ENCODE measurements at regions not wholly inside any gene's neighbourhood (a gene's known extent, or its start where the extent isn't known, plus 50 kb on each side); places are given as distances from the start of the nearest gene placed in this dataset.

DNA sequence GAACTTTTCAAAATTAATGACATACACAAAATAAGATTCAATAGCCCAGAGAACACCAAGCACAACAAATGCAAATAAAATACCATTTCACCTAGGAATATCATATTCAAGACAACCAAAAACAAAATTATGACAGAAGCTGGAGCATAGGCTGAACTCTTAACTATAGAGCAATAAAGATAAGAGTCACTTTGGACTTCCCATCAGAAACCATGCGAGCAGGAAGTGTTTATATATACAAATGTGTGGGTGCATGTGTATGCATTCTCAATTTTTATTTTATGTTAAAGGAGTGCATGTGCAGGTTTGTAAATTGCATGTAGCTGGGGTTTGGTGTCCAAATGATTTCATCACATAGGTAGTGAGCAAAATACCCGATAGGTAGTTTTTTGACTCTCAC, 291.6 kb downstream of the ARAP2 start:
- no peak overlapping the region for H3K27ac ChIP-seq (ENCODE audit: low read length)
- no peaks in the 10 kb centered on the region for H3K27me3 ChIP-seq (ENCODE audit: control insufficient read depth, insufficient read depth, low read length)
- TF ChIP-seq, protein P1, sequence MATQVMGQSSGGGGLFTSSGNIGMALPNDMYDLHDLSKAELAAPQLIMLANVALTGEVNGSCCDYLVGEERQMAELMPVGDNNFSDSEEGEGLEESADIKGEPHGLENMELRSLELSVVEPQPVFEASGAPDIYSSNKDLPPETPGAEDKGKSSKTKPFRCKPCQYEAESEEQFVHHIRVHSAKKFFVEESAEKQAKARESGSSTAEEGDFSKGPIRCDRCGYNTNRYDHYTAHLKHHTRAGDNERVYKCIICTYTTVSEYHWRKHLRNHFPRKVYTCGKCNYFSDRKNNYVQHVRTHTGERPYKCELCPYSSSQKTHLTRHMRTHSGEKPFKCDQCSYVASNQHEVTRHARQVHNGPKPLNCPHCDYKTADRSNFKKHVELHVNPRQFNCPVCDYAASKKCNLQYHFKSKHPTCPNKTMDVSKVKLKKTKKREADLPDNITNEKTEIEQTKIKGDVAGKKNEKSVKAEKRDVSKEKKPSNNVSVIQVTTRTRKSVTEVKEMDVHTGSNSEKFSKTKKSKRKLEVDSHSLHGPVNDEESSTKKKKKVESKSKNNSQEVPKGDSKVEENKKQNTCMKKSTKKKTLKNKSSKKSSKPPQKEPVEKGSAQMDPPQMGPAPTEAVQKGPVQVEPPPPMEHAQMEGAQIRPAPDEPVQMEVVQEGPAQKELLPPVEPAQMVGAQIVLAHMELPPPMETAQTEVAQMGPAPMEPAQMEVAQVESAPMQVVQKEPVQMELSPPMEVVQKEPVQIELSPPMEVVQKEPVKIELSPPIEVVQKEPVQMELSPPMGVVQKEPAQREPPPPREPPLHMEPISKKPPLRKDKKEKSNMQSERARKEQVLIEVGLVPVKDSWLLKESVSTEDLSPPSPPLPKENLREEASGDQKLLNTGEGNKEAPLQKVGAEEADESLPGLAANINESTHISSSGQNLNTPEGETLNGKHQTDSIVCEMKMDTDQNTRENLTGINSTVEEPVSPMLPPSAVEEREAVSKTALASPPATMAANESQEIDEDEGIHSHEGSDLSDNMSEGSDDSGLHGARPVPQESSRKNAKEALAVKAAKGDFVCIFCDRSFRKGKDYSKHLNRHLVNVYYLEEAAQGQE (IDR thresholded peaks at IDR 0.05; ENCODE audit: insufficient read depth in 1 of 2, low read depth in 2 of 2, low read length in 1 of 2), result no peak
- TF ChIP-seq TCF7L2 (IDR thresholded peaks at IDR 0.05; ENCODE audit: low read depth, low read length), result no peak
- TF ChIP-seq, protein P2, sequence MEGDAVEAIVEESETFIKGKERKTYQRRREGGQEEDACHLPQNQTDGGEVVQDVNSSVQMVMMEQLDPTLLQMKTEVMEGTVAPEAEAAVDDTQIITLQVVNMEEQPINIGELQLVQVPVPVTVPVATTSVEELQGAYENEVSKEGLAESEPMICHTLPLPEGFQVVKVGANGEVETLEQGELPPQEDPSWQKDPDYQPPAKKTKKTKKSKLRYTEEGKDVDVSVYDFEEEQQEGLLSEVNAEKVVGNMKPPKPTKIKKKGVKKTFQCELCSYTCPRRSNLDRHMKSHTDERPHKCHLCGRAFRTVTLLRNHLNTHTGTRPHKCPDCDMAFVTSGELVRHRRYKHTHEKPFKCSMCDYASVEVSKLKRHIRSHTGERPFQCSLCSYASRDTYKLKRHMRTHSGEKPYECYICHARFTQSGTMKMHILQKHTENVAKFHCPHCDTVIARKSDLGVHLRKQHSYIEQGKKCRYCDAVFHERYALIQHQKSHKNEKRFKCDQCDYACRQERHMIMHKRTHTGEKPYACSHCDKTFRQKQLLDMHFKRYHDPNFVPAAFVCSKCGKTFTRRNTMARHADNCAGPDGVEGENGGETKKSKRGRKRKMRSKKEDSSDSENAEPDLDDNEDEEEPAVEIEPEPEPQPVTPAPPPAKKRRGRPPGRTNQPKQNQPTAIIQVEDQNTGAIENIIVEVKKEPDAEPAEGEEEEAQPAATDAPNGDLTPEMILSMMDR (IDR thresholded peaks at IDR 0.05), result no peak
- no peak for TF ChIP-seq POLR2AphosphoS5 (IDR thresholded peaks at IDR 0.05; ENCODE audit: low read depth, low read length)
- TF ChIP-seq SIN3A (IDR thresholded peaks at IDR 0.05; ENCODE audit: borderline replicate concordance, insufficient read depth, low read depth, low read length), result no peak
- ChIA-PET POLR2A (no interaction called here), CTCF (no interaction called here)
- ATAC-seq (no peak), DNase-seq (ENCODE audit: low read depth, low spot score) (no peak)
- intact Hi-C loops (cut with micrococcal nuclease; ENCODE audit: unreplicated experiment), result no loop called here
- H3K36me3 ChIP-seq (ENCODE audit: control insufficient read depth, insufficient read depth, low read length), result no peaks in the 10 kb centered on the region
- no peaks in the 10 kb centered on the region for H3K9me3 ChIP-seq (ENCODE audit: control insufficient read depth, insufficient read depth, low read depth, low read length)
- in situ Hi-C loops (cut with HindIII; ENCODE audit: low pct_unique_long_range_greater_than_20kb, low sequenced_read_pairs), result no loop called here
- H3K4me1 ChIP-seq (ENCODE audit: control insufficient read depth, insufficient read depth, low read length), result no peaks in the 10 kb centered on the region
- H3K4me3 ChIP-seq (ENCODE audit: low read depth in 2 of 2, low read length in 2 of 2), result no peak overlapping the region
- no TSS peak for BruUV-seq (replicated peaks)

DNA sequence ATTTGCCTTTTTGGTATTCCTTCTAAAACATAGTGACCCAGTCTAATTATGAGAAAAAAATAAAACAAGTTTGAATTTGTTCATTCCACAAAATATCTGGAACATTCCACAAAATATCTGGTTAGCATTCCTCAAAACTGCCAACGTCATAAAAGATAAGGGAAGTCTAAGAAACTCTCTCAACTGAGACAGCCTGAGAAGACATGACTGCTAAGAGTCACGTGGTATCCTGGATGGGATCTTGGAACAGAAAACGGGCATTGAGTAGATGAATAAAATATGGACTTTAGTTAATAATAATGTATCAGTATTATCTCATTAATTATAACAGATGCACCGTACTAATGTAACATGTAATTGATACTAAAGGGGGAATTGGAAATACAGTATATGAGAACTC, 280.9 kb downstream of the ARAP2 start:
- Histone ChIP-seq H3K9me3 (ENCODE audit: control insufficient read depth, insufficient read depth, low read depth, low read length) (no peaks in the 10 kb centered on the region), H3K27ac (ENCODE audit: low read length) (no peak overlapping the region), H3K36me3 (ENCODE audit: control insufficient read depth, insufficient read depth, low read length) (no peaks in the 10 kb centered on the region), H3K27me3 (ENCODE audit: control insufficient read depth, insufficient read depth, low read length) (no peaks in the 10 kb centered on the region), H3K4me3 (ENCODE audit: low read depth in 2 of 2, low read length in 2 of 2) (no peak overlapping the region), H3K4me1 (ENCODE audit: control insufficient read depth, insufficient read depth, low read length) (no peaks in the 10 kb centered on the region)
- in situ Hi-C loops (cut with HindIII; ENCODE audit: low pct_unique_long_range_greater_than_20kb, low sequenced_read_pairs), result no loop called here
- TF ChIP-seq SIN3A (IDR thresholded peaks at IDR 0.05; ENCODE audit: borderline replicate concordance, insufficient read depth, low read depth, low read length) (no peak), TCF7L2 (IDR thresholded peaks at IDR 0.05; ENCODE audit: low read depth, low read length) (no peak), POLR2AphosphoS5 (IDR thresholded peaks at IDR 0.05; ENCODE audit: low read depth, low read length) (no peak)
- TF ChIP-seq, protein P2 (IDR thresholded peaks at IDR 0.05), result no peak
- TF ChIP-seq, protein P1 (IDR thresholded peaks at IDR 0.05; ENCODE audit: insufficient read depth in 1 of 2, low read depth in 2 of 2, low read length in 1 of 2), result no peak
- DNase-seq (ENCODE audit: low read depth, low spot score) (no peak), ATAC-seq (no peak)
- POLR2A ChIA-PET, result no interaction called here
- BruUV-seq (replicated peaks), result no TSS peak
- CTCF ChIA-PET, result no interaction called here
- intact Hi-C loops (cut with micrococcal nuclease; ENCODE audit: unreplicated experiment), result no loop called here

All from Panc1 (cell line).